PC-3 (cell line): ENCODE measurements at regions not wholly inside any gene's neighbourhood (a gene's known extent, or its start where the extent isn't known, plus 50 kb on each side); places are given as distances from the start of the nearest gene placed in this dataset.

Experiments
- ATAC-seq: fragments of 200-7000 bp; cut with Tn5 transposase; 2 replicates; pipeline ENCODE4 v1.9.1; 2020; ENCODE audit warnings: mild to moderate bottlenecking, moderate library complexity
- BruUV-seq: library from RNA; stranded (reverse); fragments of 400-500 nt; replicated peaks from 2 replicates; lab custom pipeline; 2021; lab: Mats Ljungman, UMichigan
- CTCF ChIA-PET: fragments of 300-600 bp; sonication (Branson Sonifier 250); formaldehyde crosslinking; loops from one replicate; lab custom pipeline; 2022; ENCODE audit warnings: antibody characterized with exemption; lab: Charles Lee
- POLR2A ChIA-PET: fragments of 300-600 bp; sonication (Branson Sonifier 250); formaldehyde crosslinking; loops from one replicate; lab custom pipeline; 2022; ENCODE audit warnings: antibody characterized with exemption; ENCODE audit not compliant: unreplicated experiment; lab: Charles Lee
- DNase-seq: peaks from one replicate; pipeline ENCODE4 v3.0.0-alpha.2; 2015
- H2AFZ ChIP-seq: fragments of 300-600 bp; sonication (generic); 2 replicates; pipeline ENCODE4 v1.6.0; 2016; ENCODE audit warnings: antibody characterized with exemption, low read length
- H3F3A ChIP-seq: fragments of 300-600 bp; sonication (generic); one replicate; pipeline ENCODE4 v1.6.0; 2017; ENCODE audit warnings: antibody characterized with exemption, low read length, control low read depth, mild to moderate bottlenecking; ENCODE audit not compliant: unreplicated experiment
- H3K27ac ChIP-seq: fragments of 300-600 bp; sonication (generic); 2 replicates; pipeline ENCODE4 v1.5.1; 2016; ENCODE audit warnings: mild to moderate bottlenecking, low read length
- H3K27me3 ChIP-seq: fragments of 300-600 bp; sonication (generic); 2 replicates; pipeline ENCODE4 v1.6.1; 2016; ENCODE audit warnings: low read length, mixed read lengths
- H3K36me3 ChIP-seq: fragments of 300-600 bp; sonication (generic); 2 replicates; pipeline ENCODE4 v1.6.1; 2016; ENCODE audit warnings: low read depth, mixed run types, low read length, mixed read lengths
- H3K4me1 ChIP-seq: fragments of 300-600 bp; sonication (generic); 2 replicates; pipeline ENCODE4 v1.5.1; 2016; ENCODE audit warnings: low read length; ENCODE audit not compliant: insufficient read depth
- H3K4me2 ChIP-seq: fragments of 300-600 bp; sonication (generic); 2 replicates; pipeline ENCODE4 v1.6.0; 2016; ENCODE audit warnings: low read length
- H3K4me3 ChIP-seq: fragments of 300-600 bp; sonication (generic); 2 replicates; pipeline ENCODE4 v1.5.1; 2016; ENCODE audit warnings: mild to moderate bottlenecking, low read length, mixed read lengths
- H3K79me2 ChIP-seq: fragments of 300-600 bp; sonication (generic); 2 replicates; pipeline ENCODE4 v1.6.1; 2017; ENCODE audit warnings: low read length, mixed read lengths
- H3K9ac ChIP-seq: fragments of 300-600 bp; sonication (generic); 2 replicates; pipeline ENCODE4 v1.6.0; 2016; ENCODE audit warnings: mild to moderate bottlenecking, low read length
- H3K9me2 ChIP-seq: fragments of 300-600 bp; sonication (generic); replicated peaks from 2 replicates; pipeline ENCODE4 v1.6.1; 2016; ENCODE audit warnings: mixed run types, low read length, mixed read lengths
- H3K9me3 ChIP-seq: fragments of 300-600 bp; sonication (generic); 2 replicates; pipeline ENCODE4 v1.6.1; 2016; ENCODE audit warnings: low read length, mixed read lengths
- H4K20me1 ChIP-seq: fragments of 300-600 bp; sonication (generic); 2 replicates; pipeline ENCODE4 v1.6.1; 2016; ENCODE audit warnings: low read length, mixed read lengths
- CTCF ChIP-seq: fragments of 300-600 bp; sonication (generic); conservative IDR thresholded peaks from 2 replicates; pipeline ENCODE4 v1.5.1; 2017; ENCODE audit warnings: antibody characterized with exemption, low read depth, mild to moderate bottlenecking, low read length
- EZH2 ChIP-seq: fragments of 300-600 bp; sonication (generic); IDR thresholded peaks from one replicate; pipeline ENCODE4 v1.6.1; 2017; ENCODE audit warnings: antibody characterized with exemption, mild to moderate bottlenecking, low read length; ENCODE audit not compliant: unreplicated experiment
- EZH2phosphoT487 ChIP-seq: fragments of 300-600 bp; sonication (generic); IDR thresholded peaks from 2 replicates; pipeline ENCODE4 v1.6.1; 2018; ENCODE audit warnings: mild to moderate bottlenecking, antibody characterized with exemption, low read length, borderline replicate concordance
- intact Hi-C: fragments of 100-400 bp; cut with micrococcal nuclease; formaldehyde crosslinking; loops from 2 replicates; pipeline ENCODE4 v1.9.0; 2023

GRCh38 chr2:8374782-8375181 lies 307.1 kb upstream of the ID2 start:
- H3K27me3 ChIP-seq = no peaks in the 10 kb centered on the region
- no peak overlapping the region for H3K27ac ChIP-seq
- no peak for TF ChIP-seq CTCF
- no peak for TF ChIP-seq EZH2phosphoT487
- no peak for TF ChIP-seq EZH2
- no peak overlapping the region for H3K4me2 ChIP-seq
- no peaks in the 10 kb centered on the region for H3K9me2 ChIP-seq
- H4K20me1 ChIP-seq = no peaks in the 10 kb centered on the region
- BruUV-seq = no TSS peak
- intact Hi-C loops = no loop called here
- H3K9ac ChIP-seq = no peak overlapping the region
- POLR2A ChIA-PET = interaction anchor here (0.6 kb wide), 1 partner anchor 20 kb away, joined by 7 read pairs; no protein-coding TSS in a partner anchor
- H3K9me3 ChIP-seq = no peaks in the 10 kb centered on the region
- DNase-seq (no peak), ATAC-seq (no peak)
- CTCF ChIA-PET = interaction anchor here (0.7 kb wide), 1 partner anchor 15 kb away, joined by 3 read pairs; no protein-coding TSS in a partner anchor
- no peaks in the 10 kb centered on the region for H3K4me1 ChIP-seq
- no peaks in the 10 kb centered on the region for H3F3A ChIP-seq
- H2AFZ ChIP-seq = no peak overlapping the region
- no peaks in the 10 kb centered on the region for H3K79me2 ChIP-seq
- H3K36me3 ChIP-seq = no peaks in the 10 kb centered on the region
- no peak overlapping the region for H3K4me3 ChIP-seq

- no peak overlapping the region for H3K27ac ChIP-seq
- no peaks in the 10 kb centered on the region for H3K27me3 ChIP-seq
- no TSS peak for BruUV-seq
- H3F3A ChIP-seq = no peaks in the 10 kb centered on the region
- H3K79me2 ChIP-seq = no peaks in the 10 kb centered on the region
- H3K4me2 ChIP-seq = no peak overlapping the region
- no peaks in the 10 kb centered on the region for H4K20me1 ChIP-seq
- no peak overlapping the region for H3K9ac ChIP-seq
- H2AFZ ChIP-seq = no peak overlapping the region
- no peaks in the 10 kb centered on the region for H3K9me2 ChIP-seq
- no peak for ATAC-seq
- CTCF ChIA-PET = no interaction called here
- H3K36me3 ChIP-seq = no peaks in the 10 kb centered on the region
- H3K4me3 ChIP-seq = no peak overlapping the region
- intact Hi-C loops = no loop called here
- H3K9me3 ChIP-seq = no peaks in the 10 kb centered on the region
- POLR2A ChIA-PET = no interaction called here
- DNase-seq = no peak
- no peaks in the 10 kb centered on the region for H3K4me1 ChIP-seq
- TF ChIP-seq EZH2phosphoT487 = no peak
- no peak for TF ChIP-seq EZH2
- no peak for TF ChIP-seq CTCF
Measured at GRCh38 chr2:8376603-8377410, 305.0 kb upstream of the ID2 start.
